ENCODE measurements at regions not wholly inside any gene's neighbourhood (a gene's known extent, or its start where the extent isn't known, plus 50 kb on each side); places are given as distances from the start of the nearest gene placed in this dataset.

GRCh38 chr17:31758646-31759045, 100.4 kb downstream of the COPRS start (continued):
- TF ChIP-seq ATF2 (IDR thresholded peaks at IDR 0.05; ENCODE audit: low read length) (no peak), E2F6 (IDR thresholded peaks at IDR 0.05) (no peak)

Data from H1 (cell line).